Hindlimb muscle (tissue), 1 donor: ENCODE measurements at regions not wholly inside any gene's neighbourhood (a gene's known extent, or its start where the extent isn't known, plus 50 kb on each side); places are given as distances from the start of the nearest gene placed in this dataset.

ENCODE experiments used
- DNase-seq: peaks from one replicate; pipeline ENCODE4 v3.0.0-alpha.2; 2013

DNA sequence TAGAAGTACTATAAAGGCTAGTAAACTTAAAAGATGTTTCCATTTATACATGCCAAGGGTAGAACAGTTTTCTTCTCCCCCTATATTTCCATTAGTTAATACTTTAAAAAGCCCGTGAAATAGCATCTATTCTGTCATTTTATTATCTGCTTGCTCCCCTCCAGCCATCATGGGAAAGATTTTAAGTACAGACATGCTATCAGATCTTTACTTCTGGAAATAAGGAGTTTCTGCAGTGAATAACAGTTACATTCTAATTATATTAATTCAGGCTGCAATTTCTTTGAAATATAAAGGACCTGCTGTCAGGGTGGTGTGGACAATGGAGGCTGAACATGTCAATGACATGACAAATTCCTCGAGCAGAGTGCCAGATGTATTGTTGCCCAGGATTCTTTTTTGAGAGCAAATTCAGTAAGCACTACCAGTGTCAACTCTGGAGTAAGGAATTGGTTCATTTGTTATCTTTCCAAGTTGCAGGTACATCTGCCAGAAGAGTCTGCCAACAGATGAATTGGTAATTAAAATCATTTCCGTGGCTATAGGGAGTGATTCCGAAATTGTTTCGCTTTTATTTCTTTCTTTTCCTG, 151.3 kb downstream of the BTG1 start:
- DNase-seq: no peak

DNA sequence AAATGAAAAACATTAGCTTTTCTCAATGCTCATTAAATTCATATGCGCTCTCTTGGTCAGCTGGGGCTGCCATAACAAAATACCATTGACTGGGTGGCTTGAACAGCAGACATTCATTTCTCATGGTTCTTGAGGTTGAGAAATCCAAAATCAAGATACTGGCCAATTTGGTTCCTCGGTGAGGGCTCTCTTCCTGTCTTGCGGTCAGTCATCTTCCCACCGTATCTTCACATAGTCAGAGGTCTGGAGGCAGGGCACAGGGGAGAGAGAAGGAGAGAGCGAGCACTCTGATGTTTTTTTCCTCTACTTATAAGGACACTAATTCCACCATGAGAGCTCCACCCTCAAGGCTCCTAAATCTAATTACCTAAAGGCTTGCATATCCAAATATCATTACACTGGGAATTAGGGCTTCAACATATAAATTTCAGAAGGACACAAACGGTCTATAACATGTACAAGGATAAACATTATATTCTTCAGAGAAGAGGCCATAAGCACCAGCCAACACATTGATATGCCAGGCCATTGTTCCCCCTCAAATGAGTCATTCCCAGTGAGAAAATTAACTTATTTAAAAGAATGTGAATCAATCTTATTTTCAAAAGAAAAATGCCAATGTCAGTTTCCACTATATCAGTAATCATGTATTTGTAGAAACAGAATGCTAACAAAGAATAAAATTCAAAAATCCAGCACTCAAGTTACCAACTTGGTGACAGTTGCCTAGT, 152.2 kb downstream of the BTG1 start:
- DNase-seq: no peak

DNA sequence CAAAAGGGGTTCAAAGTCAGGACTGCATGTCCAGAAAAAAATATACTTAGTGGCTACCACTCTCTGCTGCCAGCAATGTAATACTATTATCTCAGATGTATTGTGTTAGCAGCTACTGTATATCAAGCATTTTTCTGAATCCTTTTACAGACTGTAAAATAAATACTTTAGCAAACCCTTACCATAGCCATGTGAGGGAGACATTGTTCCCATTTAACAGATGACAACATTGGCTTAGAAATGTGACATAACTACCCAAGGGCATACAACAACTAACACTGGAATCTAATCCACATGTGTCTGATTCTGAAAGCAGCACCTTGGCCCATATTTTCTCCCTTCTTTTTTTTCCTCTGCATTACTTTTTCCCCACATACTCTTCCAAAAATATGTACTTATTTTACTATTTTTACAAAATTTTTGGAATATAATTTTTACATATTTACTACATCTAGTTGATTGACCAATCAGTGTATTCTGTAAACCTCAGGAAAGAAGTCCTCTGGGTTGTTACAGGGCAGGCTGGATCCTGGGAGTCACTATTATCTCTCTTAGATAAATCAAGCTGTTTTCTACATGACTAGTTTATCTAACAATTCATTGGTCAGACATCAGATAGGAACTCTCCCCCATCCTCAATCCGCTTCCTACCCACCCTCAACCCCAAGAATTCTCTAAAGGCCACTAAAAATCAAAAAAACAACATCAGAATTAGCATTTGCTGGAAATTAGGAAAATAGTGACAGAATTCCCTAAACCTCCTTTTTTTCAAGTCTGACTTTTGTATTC, 154.1 kb downstream of the BTG1 start:
- DNase-seq: no peak

DNA sequence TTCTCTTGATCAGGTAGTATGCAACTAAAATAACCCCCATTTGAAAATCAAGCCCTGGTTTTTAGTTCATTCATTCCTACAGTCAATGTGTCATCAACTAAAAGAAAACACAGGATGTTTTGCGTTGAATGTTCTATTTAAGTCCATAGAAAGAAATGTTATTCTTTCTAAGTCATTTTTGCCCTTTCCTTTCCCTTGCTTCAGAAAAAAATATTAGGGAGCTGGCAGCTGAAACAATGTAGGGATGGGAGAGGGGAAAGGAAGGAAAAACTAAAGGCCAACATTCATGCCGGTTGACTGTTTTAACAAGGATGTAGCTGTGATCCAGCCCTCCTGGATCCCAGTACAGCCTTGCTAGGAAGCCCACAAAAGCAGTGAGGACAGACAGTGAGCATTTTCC, 155.1 kb downstream of the BTG1 start:
- no peak for DNase-seq

DNA sequence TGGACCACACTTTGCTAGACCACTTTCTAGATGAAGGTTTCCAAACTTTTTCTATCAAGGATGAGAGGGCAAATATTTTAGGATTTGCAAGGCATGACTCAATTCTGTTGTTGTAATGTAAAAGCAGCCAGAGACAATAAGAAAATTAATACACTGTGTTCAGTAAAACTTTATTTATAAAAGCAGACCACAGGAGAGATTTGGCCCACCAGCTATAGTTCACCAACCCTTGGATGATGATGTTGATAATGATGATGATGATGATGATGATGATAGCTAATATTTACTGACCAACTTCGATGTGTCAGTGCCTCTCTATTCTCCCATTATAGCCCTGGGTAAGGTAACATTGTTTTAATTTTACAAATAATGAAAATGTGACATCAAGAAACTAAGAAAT, 156.5 kb downstream of the BTG1 start:
- no peak for DNase-seq

DNA sequence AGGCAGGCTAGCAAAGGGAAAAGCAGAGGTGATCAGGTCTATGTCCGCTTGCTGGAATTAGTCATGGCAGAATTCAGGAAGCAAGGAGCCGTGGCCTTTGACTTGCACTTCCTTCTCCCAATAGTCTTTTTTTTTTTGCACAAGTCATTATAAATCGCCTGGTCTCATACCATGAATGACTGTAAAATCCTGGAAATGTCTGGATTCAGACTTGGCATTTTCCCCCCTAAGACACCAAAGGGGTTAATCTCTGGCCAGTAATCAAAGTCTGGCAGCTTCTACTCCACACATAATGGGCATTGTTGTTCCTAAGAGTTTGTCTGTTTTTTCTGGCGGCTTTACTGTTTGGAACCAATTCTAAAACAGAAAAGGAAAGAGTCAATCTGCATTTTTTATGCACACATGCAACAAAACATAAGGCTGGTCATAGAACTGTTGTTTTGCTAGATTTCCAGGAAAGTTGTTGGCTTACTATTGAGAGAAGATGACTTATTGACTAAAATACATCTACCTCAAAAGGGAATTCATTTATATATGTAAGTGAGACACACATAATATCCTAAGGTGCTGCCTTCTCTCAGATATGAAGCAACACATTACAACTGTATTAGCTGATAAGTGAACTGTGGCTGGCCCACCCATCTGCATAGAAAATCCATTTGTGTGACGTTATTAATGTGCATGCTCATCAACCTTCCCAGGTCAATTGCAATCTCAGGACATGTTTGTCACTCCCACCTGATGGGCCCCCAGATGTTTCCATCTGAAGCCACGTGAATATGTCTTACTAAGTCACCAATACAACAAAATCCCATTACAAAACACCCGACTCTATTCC, 157.3 kb downstream of the BTG1 start:
- DNase-seq: no peak

DNA sequence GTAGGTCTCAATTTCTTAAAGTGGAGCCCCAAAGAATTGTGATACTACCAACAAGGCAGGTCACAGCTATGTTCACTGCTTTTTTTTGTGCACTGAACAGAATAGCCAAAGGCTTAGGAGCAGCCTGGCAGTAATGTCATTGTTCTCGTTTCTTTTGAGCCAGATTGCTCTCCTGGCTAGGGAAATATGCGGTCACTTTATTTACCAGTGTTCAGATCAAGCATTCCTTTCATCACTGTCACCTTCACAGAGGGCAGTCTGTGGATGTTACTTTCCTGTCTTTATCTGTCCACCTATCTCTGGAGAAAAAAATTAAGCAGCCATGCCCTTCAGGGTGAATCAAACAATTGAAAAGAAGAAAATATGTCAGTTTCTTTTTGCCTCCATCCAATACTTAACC, 159.6 kb downstream of the BTG1 start:
- no peak for DNase-seq

DNA sequence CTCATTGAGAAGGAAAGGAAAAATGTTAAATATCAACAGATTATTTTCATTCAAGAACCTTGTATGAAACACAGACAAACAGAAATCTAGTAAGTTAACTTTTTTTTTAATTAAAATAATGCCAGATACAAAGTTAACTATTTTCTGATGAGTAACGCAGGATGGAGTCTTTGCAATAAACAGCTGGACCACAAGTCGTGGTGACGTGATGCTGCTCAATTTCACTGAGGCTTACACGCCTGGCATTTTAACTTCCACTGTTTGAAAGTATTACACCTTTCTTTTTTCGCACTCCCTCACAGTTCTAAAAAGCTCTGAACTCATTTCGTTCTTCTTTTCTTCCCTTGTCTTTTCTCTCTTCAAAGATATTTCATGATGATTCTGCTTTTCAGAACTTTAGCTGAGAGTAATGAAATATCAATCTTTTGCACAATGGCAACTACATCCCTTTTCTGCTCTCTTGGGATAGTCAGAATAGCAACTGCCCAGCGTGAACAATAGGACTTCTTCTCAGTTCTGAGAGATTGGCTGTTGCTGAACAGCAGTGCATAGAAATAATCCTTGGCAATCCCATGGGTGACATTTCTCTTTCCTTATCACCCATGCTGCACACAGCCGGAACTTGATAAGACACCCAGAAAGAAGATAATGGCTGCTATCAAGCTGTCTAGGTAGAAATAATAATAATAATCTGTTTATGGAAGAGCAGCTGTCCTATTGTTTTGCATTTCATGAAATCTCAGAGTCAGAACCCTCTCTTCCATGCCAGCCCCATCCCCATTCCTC, 160.5 kb downstream of the BTG1 start:
- no peak for DNase-seq

DNA sequence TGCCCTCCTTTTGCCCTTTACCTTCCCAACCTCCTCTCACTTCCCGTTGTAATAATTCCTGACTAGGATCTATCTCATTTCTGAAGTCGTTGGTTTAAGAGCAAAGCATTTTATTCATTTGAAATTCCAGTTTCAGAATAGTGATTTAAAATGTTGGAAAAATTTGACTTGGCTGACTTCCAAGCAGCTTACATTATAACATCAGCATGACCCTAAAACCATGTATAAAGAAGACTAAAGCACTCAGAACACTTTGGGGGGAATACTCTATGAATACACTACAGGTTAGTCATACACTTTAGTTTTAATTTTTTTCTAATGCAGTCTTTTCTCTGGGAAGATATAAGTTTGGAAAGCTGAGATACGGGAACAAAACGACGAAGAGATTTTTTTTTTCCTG, 161.1 kb downstream of the BTG1 start:
- DNase-seq: peak; percentile 30

DNA sequence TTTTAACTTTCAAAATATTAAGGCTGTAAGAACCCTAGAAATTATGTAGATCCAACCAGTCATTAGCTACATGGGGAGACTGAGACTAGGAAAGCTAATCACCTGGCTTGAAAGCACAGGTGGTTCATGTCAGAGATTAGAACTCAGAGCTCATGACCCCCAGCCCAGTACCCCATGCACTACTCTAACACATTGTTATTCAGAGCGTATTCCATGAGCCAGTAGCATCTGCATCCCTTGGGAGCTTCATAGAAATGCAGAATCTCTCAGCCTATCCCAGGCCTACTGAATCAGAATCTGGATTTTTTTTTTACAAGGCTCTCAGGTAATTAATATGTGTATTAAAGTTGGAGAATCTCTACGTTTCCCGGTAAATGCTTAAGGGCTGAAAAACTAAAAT, 161.7 kb downstream of the BTG1 start:
- DNase-seq: no peak

DNA sequence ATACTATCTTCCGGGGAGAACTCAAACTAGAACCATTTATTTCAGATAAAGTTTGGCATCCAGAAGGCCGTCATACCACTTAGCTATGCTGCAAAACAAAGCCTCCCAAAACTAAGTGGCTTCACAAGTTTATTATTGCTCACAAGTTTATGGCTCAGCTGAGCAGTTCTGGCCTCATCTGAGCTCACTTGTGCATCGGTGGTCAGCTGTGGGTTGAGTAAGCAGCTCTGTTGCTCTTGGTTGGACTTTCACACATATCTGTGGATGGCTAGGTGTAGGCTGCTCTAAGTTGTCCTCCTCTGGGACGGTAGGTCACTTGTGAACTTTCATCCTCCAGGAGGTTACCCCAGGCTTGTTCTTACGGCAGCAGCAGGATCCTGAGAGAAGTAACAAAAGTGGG, 162.7 kb downstream of the BTG1 start:
- no peak for DNase-seq

DNA sequence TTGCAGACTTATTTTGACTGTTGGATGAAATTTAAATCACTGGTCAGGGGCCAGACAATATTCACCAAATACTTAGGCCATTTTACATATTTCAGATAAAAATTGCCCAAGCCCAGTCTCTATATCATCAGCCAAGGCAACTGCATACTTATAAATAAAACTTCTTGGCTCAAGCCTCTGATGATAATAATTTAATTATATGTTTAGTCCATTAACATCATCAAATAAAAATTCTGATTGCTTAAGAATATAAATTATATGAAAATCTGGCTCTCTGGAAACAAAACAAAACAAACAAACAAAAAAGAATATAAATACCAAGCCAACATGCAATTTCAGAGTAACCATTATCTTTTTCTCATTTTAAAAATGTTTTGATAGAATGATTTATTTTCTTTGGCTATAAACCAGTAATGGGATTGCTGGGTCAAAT, 165.2 kb downstream of the BTG1 start:
- no peak for DNase-seq

DNA sequence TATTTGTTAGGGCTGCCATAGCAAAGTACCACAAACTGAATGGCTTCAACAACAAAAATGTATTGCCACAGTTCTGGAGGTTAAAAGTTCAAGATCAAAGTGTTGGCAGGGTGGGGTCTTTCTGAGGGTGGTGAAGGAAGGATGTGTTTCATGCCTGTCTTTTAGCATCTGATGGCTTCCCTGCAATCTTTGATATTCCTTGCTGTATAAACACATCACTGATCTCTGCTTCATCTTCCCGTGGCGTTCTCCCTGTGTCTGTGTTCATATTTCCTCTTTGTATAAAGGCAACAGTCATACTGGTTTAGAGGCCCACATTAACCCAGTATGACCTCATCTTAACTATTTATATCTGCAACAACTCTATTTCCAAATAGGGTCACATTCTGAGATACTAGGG, 167.5 kb downstream of the BTG1 start:
- no peak for DNase-seq

DNA sequence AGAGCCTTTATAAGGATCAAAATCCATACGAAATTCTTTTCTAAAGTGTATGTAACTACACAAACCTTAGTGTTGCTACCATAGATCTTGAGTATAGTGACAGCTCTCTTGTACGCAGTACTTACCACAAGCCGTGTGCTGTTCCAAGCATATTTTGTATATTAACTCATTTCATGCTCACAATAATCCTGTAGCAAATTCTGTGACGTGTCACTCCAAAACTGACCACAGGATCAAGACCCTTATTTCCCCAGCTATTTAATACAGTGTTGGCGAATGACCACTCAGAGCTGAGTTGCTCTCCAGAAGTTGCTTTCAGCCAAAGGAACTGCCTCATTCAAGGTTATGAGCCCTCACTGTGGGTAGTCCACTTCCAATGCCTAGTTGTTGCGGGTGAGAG, 169.8 kb downstream of the BTG1 start:
- DNase-seq: no peak

DNA sequence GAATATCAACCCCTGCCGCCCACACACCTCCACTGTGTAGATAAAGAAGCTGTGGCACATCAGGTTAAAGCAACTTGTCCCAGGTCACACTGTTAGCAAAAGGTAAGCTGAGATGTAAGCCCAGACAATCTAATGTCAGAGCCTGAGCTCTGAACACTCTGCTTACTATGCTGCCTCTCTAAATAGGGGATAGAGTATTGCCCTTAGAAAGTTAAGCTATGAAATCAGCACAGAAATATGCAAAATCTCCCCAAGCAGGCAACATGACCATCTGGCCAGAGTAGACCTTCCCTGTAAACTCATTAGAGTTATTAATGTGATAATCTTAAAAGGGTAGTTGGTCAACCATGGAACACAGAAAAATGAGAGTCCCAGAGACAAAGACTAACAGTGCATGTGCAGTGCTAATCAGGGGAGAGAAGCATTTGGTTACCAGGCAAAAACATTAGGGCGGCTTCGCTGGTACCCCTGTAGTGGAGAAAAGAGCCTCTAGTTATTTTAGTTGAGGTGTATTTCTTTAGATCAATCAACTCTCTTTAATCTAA, 171.0 kb downstream of the BTG1 start:
- DNase-seq: no peak

DNA sequence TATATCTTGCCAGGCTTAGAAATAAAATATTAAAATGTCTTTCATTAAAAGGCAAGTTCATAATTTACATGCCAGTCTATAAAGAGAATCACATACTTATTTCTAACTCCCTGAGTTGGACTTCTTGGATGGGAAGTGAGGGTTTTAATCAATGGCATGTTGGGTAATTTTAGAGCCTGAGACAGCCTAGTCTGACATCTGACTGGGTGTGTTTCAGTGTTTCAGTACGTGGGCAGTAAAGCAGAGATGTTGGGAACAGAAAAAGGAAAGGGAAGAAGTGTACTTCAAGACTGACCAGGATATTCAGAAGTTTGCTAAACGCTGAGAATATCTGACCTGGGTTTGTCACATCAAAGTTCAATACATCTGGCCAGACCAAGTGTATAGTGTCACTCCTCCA, 171.8 kb downstream of the BTG1 start:
- DNase-seq: no peak

DNA sequence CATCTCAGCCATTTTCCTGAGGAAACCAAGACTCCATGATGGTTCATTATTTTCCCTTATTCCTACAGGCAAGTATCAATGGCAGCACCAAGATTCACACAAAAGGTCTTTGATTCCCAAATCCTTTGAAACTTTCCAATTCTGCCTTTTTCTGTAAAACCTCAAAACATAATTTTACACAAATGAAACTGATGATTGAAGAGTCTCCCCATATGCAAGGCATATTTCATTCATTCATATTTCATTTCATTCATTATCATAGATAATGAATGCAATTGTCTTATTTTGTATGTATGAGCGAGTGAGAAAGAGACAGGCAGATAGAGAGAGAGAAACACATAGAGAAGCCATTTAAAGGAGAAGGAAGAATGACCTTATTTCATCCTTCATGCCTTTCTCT, 172.8 kb downstream of the BTG1 start:
- DNase-seq: no peak

DNA sequence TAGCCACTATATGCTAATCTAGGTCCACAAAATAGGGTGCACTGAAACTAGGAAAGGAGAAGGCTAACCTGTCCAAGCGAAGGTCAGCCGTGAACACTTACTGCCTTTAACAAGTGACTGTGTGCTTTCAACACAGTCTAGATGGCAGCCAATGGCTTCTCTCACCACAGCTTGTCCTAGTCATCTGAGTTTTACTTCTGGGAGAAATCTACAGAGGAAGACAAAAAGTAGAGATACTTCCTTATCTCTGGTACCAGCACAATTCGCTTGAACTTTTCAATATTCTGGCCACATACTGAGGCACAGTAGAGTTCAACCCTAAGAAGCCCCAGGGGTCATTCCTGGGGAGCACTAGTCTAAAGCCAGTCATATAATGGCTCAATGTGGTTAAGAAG, 176.9 kb downstream of the BTG1 start:
- DNase-seq: no peak

DNA sequence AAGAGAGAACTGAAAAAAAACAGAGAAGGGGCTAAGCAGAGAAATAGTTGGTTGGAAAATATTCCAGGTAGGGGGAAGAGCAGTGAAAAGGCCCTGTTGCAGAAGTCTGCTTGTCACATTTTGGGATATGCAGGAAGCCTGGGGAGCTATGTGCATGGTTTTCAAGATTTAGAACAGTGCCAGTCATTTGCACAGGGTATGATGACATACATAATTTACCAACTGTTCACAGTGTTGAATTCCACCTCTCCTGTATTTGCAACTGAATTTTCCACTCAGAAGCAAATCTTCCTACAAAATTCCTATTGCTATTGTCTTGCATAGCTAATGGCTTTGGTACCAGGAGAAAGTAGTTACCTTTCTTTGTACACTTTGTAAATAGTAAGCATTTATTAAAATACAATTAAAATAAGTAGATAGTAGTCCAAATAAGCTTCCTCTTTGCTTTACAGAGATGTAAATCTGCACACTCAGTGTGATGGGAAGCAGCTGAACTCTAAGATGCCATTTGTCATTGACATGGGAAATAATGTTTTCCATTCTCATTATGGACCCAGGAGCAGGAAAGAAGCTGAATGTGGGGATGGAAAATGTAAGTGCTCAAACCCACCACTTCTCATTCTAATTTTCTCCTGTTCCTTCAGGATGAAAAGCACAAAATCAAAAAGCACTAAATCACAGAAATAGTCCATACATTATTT, 177.4 kb downstream of the BTG1 start:
- DNase-seq: no peak

DNA sequence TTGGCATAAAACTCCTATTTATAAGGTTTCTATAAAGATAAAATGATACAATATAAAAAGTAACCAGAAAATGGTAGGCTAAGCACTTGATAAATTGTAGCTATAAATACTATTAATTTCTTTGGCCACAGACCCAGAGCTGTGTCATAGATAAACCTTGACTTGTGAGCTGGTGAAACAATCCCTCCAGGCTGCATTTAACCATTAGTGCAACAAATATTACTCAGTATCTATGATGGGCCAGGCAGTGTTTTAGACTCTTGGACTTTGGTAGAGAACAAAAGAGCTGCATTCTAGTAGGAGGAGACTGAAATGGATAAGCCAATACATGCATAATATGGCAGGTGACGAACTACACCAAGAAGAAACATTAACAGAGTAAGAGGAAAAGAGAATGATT, 178.1 kb downstream of the BTG1 start:
- DNase-seq: no peak

DNA sequence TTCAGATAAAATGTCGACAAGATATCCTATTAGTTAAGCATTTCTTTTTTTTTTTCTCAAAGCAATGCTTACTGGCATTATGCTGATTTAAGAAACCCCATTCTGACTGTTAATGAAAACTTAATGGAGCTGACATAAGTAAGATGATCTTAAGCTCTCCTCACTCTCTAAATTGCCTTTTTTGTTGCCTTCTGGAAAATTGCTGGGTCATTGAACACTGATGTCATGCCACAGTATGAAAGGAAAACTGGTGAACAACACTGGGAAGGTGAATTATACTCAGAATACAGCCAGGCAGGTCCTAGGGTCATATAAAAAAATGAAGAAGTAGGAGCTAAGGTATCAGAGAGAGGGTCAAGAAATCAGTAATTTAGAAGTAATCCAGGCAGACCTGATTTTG, 179.9 kb downstream of the BTG1 start:
- DNase-seq: no peak
